GM19467 (cell line): ENCODE measurements at regions not wholly inside any gene's neighbourhood (a gene's known extent, or its start where the extent isn't known, plus 50 kb on each side); places are given as distances from the start of the nearest gene placed in this dataset.

Experiments used
- ATAC-seq: cut with Tn5 transposase; IDR thresholded peaks from one replicate; pipeline ENCODE4 v1.9.1; 2021; ENCODE audit warnings: mild to moderate bottlenecking, moderate library complexity; ENCODE audit not compliant: unreplicated experiment

- ATAC-seq = peak; percentile 63
These were observed 147.0 kb upstream of the SLCO3A1 start for GRCh38 chr15:91706322-91707032.

- ATAC-seq = no peak
These were observed 143.3 kb upstream of the SLCO3A1 start for GRCh38 chr15:91710080-91710698.

- ATAC-seq = no peak
These were observed 142.0 kb upstream of the SLCO3A1 start for GRCh38 chr15:91711384-91712033.

- no peak for ATAC-seq
These were observed 141.2 kb upstream of the SLCO3A1 start for GRCh38 chr15:91712286-91712685.

GRCh38 chr15:91716536-91716935 is 137.0 kb upstream of the SLCO3A1 start:
- ATAC-seq = no peak

- ATAC-seq = no peak
These were observed 135.7 kb upstream of the SLCO3A1 start for GRCh38 chr15:91717811-91718210.

GRCh38 chr15:91723959-91724358 is 129.5 kb upstream of the SLCO3A1 start:
- no peak for ATAC-seq

- ATAC-seq = no peak
These were observed 119.8 kb upstream of the SLCO3A1 start for GRCh38 chr15:91733661-91734060.

- no peak for ATAC-seq
These were observed 116.2 kb upstream of the SLCO3A1 start for GRCh38 chr15:91737151-91737818.

GRCh38 chr15:91741986-91742385 is 111.5 kb upstream of the SLCO3A1 start:
- ATAC-seq = no peak

GRCh38 chr15:91751611-91752010 is 101.9 kb upstream of the SLCO3A1 start:
- no peak for ATAC-seq

- ATAC-seq = no peak
These were observed 101.3 kb upstream of the SLCO3A1 start for GRCh38 chr15:91752081-91752785.

- ATAC-seq = no peak
These were observed 93.9 kb upstream of the SLCO3A1 start for GRCh38 chr15:91759560-91759959.

GRCh38 chr15:91765660-91766059 is 87.8 kb upstream of the SLCO3A1 start:
- ATAC-seq = no peak

- no peak for ATAC-seq
These were observed 84.0 kb upstream of the SLCO3A1 start for GRCh38 chr15:91769476-91769875.

- ATAC-seq = no peak
These were observed 83.6 kb upstream of the SLCO3A1 start for GRCh38 chr15:91769894-91770293.

- ATAC-seq = no peak
These were observed 77.4 kb upstream of the SLCO3A1 start for GRCh38 chr15:91776104-91776503.

- ATAC-seq = no peak
These were observed 73.5 kb upstream of the SLCO3A1 start for GRCh38 chr15:91779960-91780359.

GRCh38 chr15:91780387-91780786 is 73.1 kb upstream of the SLCO3A1 start:
- no peak for ATAC-seq

GRCh38 chr15:91782221-91782620 is 71.3 kb upstream of the SLCO3A1 start:
- no peak for ATAC-seq

- ATAC-seq = no peak
These were observed 70.5 kb upstream of the SLCO3A1 start for GRCh38 chr15:91783008-91783407.
